ENCODE measurements at regions not wholly inside any gene's neighbourhood (a gene's known extent, or its start where the extent isn't known, plus 50 kb on each side); places are given as distances from the start of the nearest gene placed in this dataset.

DNA sequence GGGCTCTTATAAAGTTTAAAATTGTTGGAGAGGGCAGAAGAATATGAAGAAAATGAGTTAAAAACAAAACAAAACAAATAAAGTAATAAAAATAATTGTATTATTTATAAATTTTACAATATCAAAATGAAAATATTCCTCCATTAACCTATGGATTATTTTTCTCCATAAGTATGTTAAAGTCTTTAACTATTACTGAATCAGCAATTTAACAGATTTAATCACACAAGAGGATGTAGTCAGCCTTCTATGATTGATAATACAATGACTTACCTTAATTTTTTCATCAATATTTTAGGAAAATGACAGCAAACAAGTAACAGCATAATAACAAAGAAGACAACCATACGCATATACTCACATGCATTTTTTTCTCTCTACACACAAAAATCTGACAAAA is 1195.3 kb upstream of the NUDT12 start:
- H3K36me3 ChIP-seq (ENCODE audit: insufficient read depth, low read length) = no peaks in the 10 kb centered on the region
- no peaks in the 10 kb centered on the region for H3K27me3 ChIP-seq (ENCODE audit: control insufficient read depth, insufficient read depth, low read length)
- H3K4me2 ChIP-seq (ENCODE audit: low read length) = no peak overlapping the region
- no peak overlapping the region for H3K9ac ChIP-seq (ENCODE audit: low read depth, low read length)
- no peaks in the 10 kb centered on the region for H3K4me1 ChIP-seq (ENCODE audit: control insufficient read depth, insufficient read depth, low read length)
- no peak overlapping the region for H3K4me3 ChIP-seq (ENCODE audit: low read length)
- no peaks in the 10 kb centered on the region for H3K9me3 ChIP-seq (replicated peaks; ENCODE audit: low read length)

DNA sequence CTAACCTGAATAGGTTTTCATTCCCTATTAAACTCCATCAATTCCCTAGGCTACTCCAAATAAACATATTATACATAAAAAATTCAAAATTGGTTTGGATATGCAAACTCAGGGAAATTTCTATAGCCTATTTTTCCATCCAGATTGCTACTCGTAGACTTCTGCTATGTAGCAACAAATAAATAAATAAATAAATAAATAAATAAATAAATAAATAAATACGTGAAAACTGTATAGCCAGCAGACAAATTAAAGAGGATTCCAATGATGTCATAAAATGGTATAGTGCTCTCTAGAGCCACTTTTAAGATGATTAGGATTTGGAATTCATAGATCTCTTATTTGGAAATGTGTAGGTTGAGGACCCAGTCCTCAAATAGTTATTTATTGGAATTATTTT is 1193.2 kb upstream of the NUDT12 start:
- no peak overlapping the region for H3K4me2 ChIP-seq (ENCODE audit: low read length)
- H3K27me3 ChIP-seq (ENCODE audit: control insufficient read depth, insufficient read depth, low read length) = no peaks in the 10 kb centered on the region
- no peaks in the 10 kb centered on the region for H3K4me1 ChIP-seq (ENCODE audit: control insufficient read depth, insufficient read depth, low read length)
- H3K9ac ChIP-seq (ENCODE audit: low read depth, low read length) = no peak overlapping the region
- H3K4me3 ChIP-seq (ENCODE audit: low read length) = no peak overlapping the region
- no peaks in the 10 kb centered on the region for H3K36me3 ChIP-seq (ENCODE audit: insufficient read depth, low read length)
- H3K9me3 ChIP-seq (replicated peaks; ENCODE audit: low read length) = no peaks in the 10 kb centered on the region

GRCh38 chr5:104754311-104754995 is 1191.9 kb upstream of the NUDT12 start:
- H3K4me2 ChIP-seq (ENCODE audit: low read length) = no peak overlapping the region
- H3K36me3 ChIP-seq (ENCODE audit: insufficient read depth, low read length) = no peaks in the 10 kb centered on the region

DNA sequence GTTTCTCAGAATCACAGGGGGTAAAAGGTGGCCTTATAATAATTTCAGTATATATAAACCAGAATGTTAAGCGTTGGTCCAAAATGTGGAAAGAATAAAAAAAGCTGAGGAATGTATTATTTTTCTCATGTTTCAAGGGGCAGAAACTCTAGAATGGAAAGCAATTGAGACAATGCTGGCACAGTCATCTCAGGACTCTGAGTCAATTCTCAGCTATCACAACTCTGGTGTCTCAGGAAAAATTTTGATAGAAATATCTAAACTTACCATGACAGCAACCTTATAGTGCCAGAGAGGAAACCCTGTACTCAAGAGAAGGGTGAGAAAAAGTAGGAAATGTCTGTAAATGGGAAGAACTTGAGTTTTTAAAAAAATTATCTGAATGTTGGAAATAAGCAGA is 1189.4 kb upstream of the NUDT12 start:
- Histone ChIP-seq H3K9me3 (replicated peaks; ENCODE audit: low read length) (no peaks in the 10 kb centered on the region), H3K27me3 (ENCODE audit: control insufficient read depth, insufficient read depth, low read length) (no peaks in the 10 kb centered on the region), H3K4me3 (ENCODE audit: low read length) (no peak overlapping the region), H3K4me1 (ENCODE audit: control insufficient read depth, insufficient read depth, low read length) (no peaks in the 10 kb centered on the region), H3K36me3 (ENCODE audit: insufficient read depth, low read length) (no peaks in the 10 kb centered on the region), H3K9ac (ENCODE audit: low read depth, low read length) (no peak overlapping the region), H3K4me2 (ENCODE audit: low read length) (no peak overlapping the region)

More at GRCh38 chr5:104754311-104754995, 1191.9 kb upstream of the NUDT12 start:
- Histone ChIP-seq H3K27me3 (ENCODE audit: control insufficient read depth, insufficient read depth, low read length) (no peaks in the 10 kb centered on the region), H3K4me3 (ENCODE audit: low read length) (no peak overlapping the region), H3K9ac (ENCODE audit: low read depth, low read length) (no peak overlapping the region), H3K9me3 (replicated peaks; ENCODE audit: low read length) (no peaks in the 10 kb centered on the region), H3K4me1 (ENCODE audit: control insufficient read depth, insufficient read depth, low read length) (no peaks in the 10 kb centered on the region)

GRCh38 chr5:104739905-104740304 is 1177.3 kb upstream of the NUDT12 start:
- H3K27me3 ChIP-seq (ENCODE audit: control insufficient read depth, insufficient read depth, low read length) = no peaks in the 10 kb centered on the region
- no peak overlapping the region for H3K9ac ChIP-seq (ENCODE audit: low read depth, low read length)
- H3K36me3 ChIP-seq (ENCODE audit: insufficient read depth, low read length) = no peaks in the 10 kb centered on the region
- H3K4me1 ChIP-seq (ENCODE audit: control insufficient read depth, insufficient read depth, low read length) = no peaks in the 10 kb centered on the region
- no peak overlapping the region for H3K4me2 ChIP-seq (ENCODE audit: low read length)
- H3K4me3 ChIP-seq (ENCODE audit: low read length) = no peak overlapping the region
- H3K9me3 ChIP-seq (replicated peaks; ENCODE audit: low read length) = no peaks in the 10 kb centered on the region

DNA sequence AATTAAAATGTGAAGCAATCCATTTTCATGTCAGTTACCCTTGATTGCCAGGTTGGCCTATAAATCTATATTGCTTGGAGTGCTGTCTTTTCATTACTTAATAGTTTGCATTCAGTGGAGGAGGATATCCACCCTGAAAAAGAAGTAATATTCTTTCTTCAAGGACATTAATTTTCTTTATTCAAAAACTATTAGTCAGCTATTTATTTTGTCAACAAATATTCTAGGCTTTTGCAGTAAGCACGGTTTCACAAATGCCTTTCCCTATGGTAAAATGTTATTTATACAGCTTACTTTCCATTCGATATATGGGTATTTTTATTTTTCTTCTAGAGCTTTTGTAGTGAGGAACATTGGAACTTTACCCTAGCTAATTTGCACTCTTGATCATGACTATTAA is 1176.9 kb upstream of the NUDT12 start:
- H3K4me3 ChIP-seq (ENCODE audit: low read length) = no peak overlapping the region
- no peaks in the 10 kb centered on the region for H3K4me1 ChIP-seq (ENCODE audit: control insufficient read depth, insufficient read depth, low read length)
- no peaks in the 10 kb centered on the region for H3K27me3 ChIP-seq (ENCODE audit: control insufficient read depth, insufficient read depth, low read length)
- H3K9ac ChIP-seq (ENCODE audit: low read depth, low read length) = no peak overlapping the region
- no peaks in the 10 kb centered on the region for H3K9me3 ChIP-seq (replicated peaks; ENCODE audit: low read length)
- no peak overlapping the region for H3K4me2 ChIP-seq (ENCODE audit: low read length)
- no peaks in the 10 kb centered on the region for H3K36me3 ChIP-seq (ENCODE audit: insufficient read depth, low read length)

DNA sequence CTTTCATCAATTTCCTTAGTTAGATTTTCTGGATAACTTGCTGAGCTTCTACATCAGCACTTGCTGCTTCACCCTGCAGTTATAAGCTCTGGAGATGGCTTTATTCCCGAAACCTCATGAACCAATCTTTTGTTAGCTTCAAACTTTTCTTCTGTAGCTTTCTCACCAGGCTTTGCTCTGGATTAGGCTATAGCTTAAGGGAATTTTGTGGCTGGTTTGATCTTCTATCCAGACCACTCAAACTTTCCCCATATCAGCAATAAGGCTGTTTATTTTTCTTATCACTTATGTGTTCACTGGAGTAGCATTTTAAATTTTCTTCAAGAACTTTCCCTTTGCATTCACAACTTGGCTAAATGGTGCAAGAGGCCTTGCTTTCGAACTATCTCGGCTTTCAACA is 1173.5 kb upstream of the NUDT12 start:
- no peak overlapping the region for H3K4me3 ChIP-seq (ENCODE audit: low read length)
- no peak overlapping the region for H3K9ac ChIP-seq (ENCODE audit: low read depth, low read length)
- H3K36me3 ChIP-seq (ENCODE audit: insufficient read depth, low read length) = no peaks in the 10 kb centered on the region
- no peaks in the 10 kb centered on the region for H3K4me1 ChIP-seq (ENCODE audit: control insufficient read depth, insufficient read depth, low read length)
- H3K4me2 ChIP-seq (ENCODE audit: low read length) = no peak overlapping the region
- H3K27me3 ChIP-seq (ENCODE audit: control insufficient read depth, insufficient read depth, low read length) = no peaks in the 10 kb centered on the region
- H3K9me3 ChIP-seq (replicated peaks; ENCODE audit: low read length) = no peaks in the 10 kb centered on the region

DNA sequence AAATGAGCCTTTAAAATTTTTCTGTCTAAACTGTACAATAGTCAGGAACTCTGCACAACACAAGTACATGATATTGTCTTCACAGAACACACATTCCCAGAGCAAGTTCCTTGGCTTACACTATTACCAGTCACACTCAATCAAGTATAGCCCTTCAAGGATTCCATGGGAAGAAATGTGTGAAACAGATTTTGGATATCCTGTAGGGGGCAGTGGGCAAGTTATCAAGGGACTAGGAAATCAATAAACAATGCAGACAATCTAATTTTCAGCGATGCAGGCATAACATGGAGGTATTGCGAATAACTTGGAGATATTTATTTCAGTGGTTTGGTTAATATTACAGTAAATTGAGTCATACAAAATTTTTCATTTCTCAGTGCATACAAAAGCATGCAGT is 1171.5 kb upstream of the NUDT12 start:
- no peaks in the 10 kb centered on the region for H3K27me3 ChIP-seq (ENCODE audit: control insufficient read depth, insufficient read depth, low read length)
- no peaks in the 10 kb centered on the region for H3K4me1 ChIP-seq (ENCODE audit: control insufficient read depth, insufficient read depth, low read length)
- H3K4me3 ChIP-seq (ENCODE audit: low read length) = no peak overlapping the region
- no peak overlapping the region for H3K4me2 ChIP-seq (ENCODE audit: low read length)
- H3K9ac ChIP-seq (ENCODE audit: low read depth, low read length) = no peak overlapping the region
- no peaks in the 10 kb centered on the region for H3K9me3 ChIP-seq (replicated peaks; ENCODE audit: low read length)
- H3K36me3 ChIP-seq (ENCODE audit: insufficient read depth, low read length) = no peaks in the 10 kb centered on the region

DNA sequence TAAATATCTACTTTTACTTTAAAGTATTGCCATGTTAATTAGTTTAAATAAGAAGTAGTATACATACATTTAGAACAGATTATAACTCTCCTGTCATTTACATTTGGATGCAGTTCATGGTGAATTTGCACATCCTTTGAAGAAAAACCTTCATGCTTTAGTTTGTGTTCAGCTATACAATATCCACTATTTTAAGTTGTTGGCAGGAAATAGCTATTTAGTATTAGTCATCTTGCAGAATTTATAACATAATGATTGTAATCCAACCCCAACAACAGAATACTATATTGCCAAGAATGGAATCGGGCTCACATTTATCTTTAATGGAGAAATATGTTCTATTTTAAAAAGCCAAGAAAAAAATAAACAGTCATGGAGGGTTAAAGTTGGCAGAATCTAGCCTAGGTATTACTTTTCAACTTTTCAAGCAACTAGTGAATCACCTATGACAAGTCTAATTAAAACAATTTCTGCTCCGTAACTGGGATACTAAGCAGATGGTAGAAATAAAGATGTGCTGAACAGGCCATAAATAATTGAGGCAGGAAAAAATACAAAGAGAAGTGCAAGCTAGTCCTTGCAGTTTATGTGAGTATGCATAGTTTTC is 1170.6 kb upstream of the NUDT12 start:
- Histone ChIP-seq H3K9ac (ENCODE audit: low read depth, low read length) (no peak overlapping the region), H3K27me3 (ENCODE audit: control insufficient read depth, insufficient read depth, low read length) (no peaks in the 10 kb centered on the region)

GRCh38 chr5:104731331-104731730 is 1168.7 kb upstream of the NUDT12 start:
- no peak overlapping the region for H3K4me3 ChIP-seq (ENCODE audit: low read length)
- H3K36me3 ChIP-seq (ENCODE audit: insufficient read depth, low read length) = no peaks in the 10 kb centered on the region
- no peaks in the 10 kb centered on the region for H3K4me1 ChIP-seq (ENCODE audit: control insufficient read depth, insufficient read depth, low read length)
- H3K27me3 ChIP-seq (ENCODE audit: control insufficient read depth, insufficient read depth, low read length) = no peaks in the 10 kb centered on the region
- H3K4me2 ChIP-seq (ENCODE audit: low read length) = no peak overlapping the region
- no peak overlapping the region for H3K9ac ChIP-seq (ENCODE audit: low read depth, low read length)
- no peaks in the 10 kb centered on the region for H3K9me3 ChIP-seq (replicated peaks; ENCODE audit: low read length)

More for the DNA sequence above, 1170.6 kb upstream of the NUDT12 start:
- Histone ChIP-seq H3K4me2 (ENCODE audit: low read length) (no peak overlapping the region), H3K36me3 (ENCODE audit: insufficient read depth, low read length) (no peaks in the 10 kb centered on the region), H3K9me3 (replicated peaks; ENCODE audit: low read length) (no peaks in the 10 kb centered on the region), H3K4me3 (ENCODE audit: low read length) (no peak overlapping the region), H3K4me1 (ENCODE audit: control insufficient read depth, insufficient read depth, low read length) (no peaks in the 10 kb centered on the region)

GRCh38 chr5:104708027-104708426 is 1145.4 kb upstream of the NUDT12 start:
- no peaks in the 10 kb centered on the region for H3K36me3 ChIP-seq (ENCODE audit: insufficient read depth, low read length)
- H3K4me3 ChIP-seq (ENCODE audit: low read length) = no peak overlapping the region
- H3K9ac ChIP-seq (ENCODE audit: low read depth, low read length) = no peak overlapping the region
- H3K4me2 ChIP-seq (ENCODE audit: low read length) = no peak overlapping the region
- no peaks in the 10 kb centered on the region for H3K9me3 ChIP-seq (replicated peaks; ENCODE audit: low read length)
- H3K27me3 ChIP-seq (ENCODE audit: control insufficient read depth, insufficient read depth, low read length) = no peaks in the 10 kb centered on the region
- H3K4me1 ChIP-seq (ENCODE audit: control insufficient read depth, insufficient read depth, low read length) = no peaks in the 10 kb centered on the region

DNA sequence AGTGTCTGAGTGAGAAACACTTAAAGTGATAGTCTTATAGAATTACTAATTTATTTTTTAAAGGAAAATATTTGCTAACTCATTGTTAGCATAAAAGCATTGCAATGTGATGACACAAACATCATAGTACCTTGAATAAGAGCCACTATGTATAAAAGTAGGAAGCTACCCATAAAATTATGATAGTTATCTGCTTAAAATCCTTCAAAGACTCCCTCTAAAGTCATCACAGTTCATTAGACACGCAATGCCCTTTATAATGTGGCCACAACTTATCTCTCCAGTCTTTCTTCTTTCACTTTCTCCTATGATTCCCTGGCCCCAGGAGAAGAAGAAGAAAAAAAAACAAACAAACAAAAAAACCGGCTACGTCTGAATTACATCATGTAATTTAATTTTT is 1144.0 kb upstream of the NUDT12 start:
- no peak overlapping the region for H3K9ac ChIP-seq (ENCODE audit: low read depth, low read length)
- H3K4me3 ChIP-seq (ENCODE audit: low read length) = no peak overlapping the region
- H3K4me1 ChIP-seq (ENCODE audit: control insufficient read depth, insufficient read depth, low read length) = no peaks in the 10 kb centered on the region
- no peaks in the 10 kb centered on the region for H3K27me3 ChIP-seq (ENCODE audit: control insufficient read depth, insufficient read depth, low read length)
- H3K4me2 ChIP-seq (ENCODE audit: low read length) = no peak overlapping the region
- no peaks in the 10 kb centered on the region for H3K9me3 ChIP-seq (replicated peaks; ENCODE audit: low read length)
- no peaks in the 10 kb centered on the region for H3K36me3 ChIP-seq (ENCODE audit: insufficient read depth, low read length)

Measured in skeletal muscle satellite cell (primary cell).